GM19372 (cell line): ENCODE measurements at regions not wholly inside any gene's neighbourhood (a gene's known extent, or its start where the extent isn't known, plus 50 kb on each side); places are given as distances from the start of the nearest gene placed in this dataset.

Source experiments
- ATAC-seq: cut with Tn5 transposase; IDR thresholded peaks from one replicate; pipeline ENCODE4 v1.9.1; 2021; ENCODE audit warnings: mild to moderate bottlenecking, low read depth, moderate library complexity; ENCODE audit not compliant: unreplicated experiment

DNA sequence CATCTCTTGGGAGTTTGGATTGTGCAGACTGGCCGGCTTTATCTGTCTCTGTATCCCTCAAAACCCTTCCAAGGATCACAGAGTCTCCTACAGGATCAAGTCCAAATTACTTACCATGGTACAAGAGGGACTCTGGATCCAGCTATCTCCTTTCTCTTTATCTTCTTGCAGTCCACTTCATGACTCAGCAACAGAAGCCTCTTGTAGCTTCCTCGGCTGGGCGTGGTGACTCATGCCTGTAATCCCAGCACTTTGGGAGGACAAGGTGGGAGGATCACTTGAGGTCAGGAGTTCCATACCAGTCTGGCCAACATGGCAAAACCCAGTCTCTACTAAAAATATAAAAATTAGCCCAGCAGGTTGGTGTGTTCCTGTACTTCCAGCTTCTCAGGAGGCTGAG is 189.7 kb downstream of the BCAT1 start:
- ATAC-seq: no peak

DNA sequence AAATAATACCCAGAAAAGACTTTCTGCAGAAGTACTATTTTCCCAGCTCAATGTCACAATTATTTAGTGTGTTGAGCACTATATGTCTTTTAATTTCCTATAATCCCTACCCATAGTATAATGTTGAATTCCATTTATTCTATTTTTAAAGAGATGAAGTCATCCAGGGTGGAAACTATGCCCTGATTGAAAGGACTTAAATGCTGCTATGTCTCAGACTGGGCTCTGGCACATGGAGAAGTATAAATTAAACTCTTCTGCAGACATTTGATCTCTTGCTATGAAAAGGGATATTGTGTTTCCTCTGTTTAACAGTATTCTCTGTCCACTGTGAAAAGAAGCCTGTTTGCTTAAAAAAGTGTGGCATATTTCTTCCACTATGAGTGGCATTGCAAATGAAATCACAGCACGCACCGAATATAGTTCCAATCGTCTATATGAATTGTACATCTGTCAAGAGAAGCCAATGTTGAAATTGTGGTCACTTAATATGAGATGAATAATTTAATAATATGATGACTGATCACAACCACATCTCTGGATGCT is 192.3 kb downstream of the BCAT1 start:
- no peak for ATAC-seq

DNA sequence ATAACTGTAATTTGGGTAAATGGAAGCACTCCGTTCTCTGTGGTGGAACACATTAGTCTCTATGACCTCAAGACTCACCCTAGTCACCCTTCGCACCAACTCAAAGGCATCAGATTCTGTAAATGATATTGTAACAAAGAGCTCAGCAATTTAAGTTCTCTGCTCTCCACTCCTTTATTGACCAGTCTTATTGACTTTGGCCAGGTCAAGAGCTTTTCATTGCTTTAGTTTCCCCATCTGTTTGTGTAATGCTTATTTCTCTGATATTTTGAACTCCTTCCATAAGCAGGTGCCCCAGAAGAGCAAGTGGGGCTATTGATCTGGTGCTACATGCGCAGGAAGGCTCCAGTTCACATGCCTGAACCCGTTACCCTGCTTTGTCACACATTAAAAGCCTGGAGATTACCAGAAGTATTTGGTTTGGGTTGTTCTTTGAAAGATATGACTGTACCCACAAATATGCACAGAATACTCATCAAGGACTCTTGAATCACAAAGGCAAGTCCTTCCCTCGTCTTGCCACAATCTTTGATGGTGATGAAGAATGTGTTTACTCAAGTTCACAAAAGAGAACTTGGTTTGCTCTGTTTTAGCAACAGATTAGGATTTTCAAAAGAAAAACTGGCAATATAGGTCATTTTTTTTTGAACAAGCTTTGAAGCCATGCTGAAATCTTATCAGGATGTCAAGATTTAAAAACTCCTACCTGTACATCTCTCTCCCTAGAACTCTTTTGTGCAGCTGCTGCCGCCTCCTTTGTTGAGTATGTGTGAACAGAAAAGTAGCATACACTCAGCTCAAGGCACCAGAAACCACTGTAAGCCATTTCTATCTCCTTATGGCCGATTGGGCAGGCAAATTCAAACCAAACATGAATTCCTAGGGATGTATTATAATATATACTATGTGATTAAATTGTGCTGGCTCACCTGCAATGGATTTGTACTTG is 193.9 kb downstream of the BCAT1 start:
- no peak for ATAC-seq

DNA sequence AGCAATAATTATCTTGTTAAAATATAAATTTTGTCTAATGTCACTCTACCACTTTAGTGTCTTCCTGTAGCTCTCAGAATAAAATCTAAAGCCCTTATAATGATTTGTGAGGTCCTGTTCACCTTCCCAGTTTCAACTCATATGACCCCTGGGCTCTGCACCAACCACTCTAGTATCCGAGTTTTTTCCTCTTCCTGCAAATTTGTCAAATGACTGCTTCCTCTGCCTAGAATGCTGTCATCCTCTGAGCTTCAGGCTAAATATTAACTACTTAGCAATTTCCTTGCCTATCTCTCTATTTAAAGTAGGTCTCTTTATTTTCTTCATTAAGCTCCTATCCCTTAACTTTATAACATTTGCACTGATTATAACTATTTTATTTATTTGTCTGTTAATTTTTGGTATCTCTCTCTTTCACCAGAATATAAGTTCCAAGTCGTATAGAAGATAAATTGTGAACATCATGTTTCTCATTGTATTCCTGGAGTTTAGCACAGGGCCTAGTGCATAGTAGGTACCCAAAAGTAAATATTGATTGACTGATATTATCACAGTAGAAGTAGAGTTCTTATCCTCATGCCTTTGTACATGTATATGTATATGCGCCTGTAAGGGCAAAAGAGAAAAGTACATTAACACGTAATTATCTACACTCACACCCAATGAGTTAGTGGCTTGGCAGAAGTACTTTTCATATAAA is 196.0 kb downstream of the BCAT1 start:
- no peak for ATAC-seq

DNA sequence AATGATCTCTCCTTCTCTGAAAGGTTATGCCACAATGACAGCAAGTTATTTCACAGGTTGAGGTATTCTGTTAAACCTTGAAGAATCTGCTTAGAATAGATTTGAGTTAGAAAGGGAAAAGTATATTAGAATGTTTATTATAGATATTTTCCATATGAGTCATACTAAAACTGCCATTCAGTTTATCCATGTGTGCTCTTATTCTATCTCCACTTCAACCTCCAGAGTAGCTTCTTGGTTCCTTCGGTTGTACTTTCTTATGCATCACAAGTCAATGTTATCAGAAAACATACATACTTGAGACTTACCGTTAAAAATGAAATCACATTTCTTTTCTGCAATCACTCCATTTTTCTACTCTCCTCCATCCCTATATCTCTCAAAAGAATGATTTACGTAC is 197.7 kb downstream of the BCAT1 start:
- ATAC-seq: no peak

DNA sequence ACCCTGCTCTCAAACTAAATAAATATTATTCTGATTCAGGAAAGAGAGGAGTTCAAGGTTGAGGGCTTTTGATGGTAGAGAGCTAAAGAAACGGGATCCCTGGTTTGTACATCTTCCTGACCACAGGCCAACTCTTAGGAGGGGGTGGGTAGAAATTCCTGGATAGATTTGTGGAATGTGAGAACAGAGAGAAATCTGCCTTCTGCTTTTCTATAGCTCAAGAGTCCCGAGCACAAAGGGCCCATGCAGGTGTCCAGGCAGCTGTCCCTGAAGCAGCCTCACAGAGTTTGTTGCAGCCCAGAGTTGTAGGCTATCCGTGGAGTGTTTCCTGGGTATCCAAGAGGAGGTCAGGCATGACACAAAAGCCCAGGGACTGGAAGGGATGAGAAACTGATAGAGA is 198.6 kb downstream of the BCAT1 start:
- ATAC-seq: no peak

DNA sequence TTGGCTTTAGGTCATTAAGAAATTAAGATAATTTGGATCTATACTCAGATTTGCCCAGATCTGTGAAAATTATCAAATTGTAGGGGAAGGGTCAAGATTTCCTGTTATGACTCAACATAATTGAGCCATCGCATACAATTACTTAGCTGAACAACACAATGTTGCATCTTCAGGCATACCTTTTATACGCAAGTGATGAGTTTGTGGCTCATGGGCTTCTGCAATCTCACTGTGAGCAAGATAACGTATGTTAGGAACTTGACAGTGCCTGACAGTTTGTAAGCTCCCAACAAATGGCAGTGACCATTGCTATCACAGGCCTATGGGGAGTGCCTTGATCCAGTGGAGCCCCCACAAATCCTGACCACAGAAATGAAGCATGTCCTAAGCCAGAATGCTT is 199.7 kb downstream of the BCAT1 start:
- ATAC-seq: no peak

DNA sequence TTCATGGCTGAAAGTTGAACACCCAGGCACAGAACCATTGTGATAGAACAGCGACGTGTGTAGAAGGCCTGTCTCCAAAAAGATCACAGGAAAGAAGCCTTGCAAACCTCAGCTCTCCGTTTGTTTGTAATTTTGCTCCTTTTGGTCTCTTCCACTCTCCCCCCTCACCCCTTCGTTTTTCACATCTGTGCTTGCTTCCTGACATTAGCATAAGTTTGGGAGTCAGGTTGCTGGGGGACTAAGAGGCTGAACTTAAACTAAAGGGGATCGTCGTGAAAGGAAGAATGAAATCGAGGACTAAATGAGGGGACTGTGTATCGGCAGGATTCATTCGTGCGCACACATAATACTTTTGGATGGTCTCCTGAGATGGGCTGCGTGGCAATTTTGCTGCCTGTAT is 200.6 kb downstream of the BCAT1 start:
- ATAC-seq: no peak

DNA sequence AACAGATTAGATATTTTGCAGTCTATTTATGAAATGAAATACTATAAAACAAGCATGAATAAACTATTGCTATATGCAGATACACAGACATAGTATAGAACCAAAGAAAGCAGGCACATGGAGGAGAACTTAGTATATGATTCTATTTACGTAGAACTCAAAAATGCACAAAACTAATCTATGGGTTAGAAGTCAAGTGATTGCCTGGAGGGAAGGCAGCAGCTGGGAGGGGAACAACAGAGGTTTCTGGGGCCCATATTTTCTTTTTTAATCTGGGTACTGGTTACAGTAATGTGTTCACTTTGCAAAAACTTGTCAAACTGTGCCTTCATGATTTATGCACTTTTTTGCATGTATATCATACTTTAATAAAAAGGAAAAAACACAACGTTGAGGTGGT is 202.0 kb downstream of the BCAT1 start:
- no peak for ATAC-seq

DNA sequence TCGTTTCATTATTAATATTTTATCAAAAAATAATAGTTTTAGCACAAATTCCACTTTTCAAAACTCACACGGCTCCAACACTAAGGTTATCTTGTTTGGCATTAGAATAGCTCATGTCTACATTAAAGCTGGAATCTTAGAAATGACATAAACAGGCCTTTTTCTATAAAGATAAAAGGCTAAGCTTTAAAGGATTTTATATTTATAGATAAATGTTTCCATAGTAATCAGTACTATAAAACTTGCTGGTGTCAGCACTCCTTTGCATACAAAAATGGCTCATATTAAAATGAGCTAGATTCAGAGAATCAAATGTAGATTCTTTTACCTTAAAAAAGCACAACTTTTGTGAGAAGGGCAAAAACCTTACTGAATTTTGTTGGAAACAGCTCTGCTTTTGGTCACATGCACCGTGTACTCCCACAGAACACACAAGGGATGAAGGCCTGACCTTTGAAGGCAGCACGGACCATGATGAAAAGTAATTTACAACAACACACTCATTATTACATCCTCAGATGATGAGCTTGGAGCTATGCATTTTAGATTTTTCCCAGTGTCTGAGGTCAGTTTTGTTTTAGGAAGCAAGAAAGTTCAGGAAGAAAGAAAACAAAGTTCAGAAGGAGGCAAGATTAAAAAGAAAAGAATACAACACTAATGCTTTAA is 202.8 kb downstream of the BCAT1 start:
- ATAC-seq: no peak

DNA sequence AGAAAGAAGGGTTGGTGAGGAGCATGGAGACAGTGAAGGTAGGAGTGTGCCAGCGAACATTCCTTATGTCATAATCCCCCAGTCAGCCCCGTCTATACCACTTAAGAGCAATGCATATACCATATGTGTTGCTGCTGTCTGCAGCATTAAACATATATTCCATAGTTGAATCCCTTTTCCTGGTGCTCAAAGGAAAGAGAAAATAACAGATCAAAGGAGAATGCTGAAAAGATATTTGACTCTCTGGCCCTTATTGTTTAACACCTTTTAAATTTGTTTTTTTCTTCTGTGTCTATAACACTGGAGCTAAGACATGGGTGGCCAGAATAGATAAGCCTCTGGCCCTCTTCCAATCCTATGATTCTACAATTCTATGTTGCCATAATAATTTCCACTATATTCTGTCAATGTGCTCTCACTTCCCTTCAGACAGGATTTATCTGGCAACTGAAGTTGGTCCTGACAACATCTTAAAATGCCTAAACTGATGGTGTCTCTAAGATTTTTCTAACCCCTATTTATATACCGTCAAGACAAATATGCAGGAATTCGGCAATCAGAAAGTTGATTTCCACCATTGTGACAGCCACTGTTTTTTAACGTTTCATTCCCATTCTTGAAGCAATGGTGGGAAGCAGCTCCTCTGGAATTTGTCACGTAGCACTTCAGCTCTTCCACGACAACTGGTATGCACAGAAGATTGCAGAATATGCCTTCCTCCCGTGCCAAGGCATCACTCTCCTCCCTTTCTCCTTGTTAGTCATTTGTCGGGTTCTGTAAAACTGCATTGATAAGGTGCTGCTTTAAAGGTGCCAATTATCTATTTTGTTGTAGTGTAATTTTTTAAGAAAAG is 204.7 kb downstream of the BCAT1 start:
- no peak for ATAC-seq

DNA sequence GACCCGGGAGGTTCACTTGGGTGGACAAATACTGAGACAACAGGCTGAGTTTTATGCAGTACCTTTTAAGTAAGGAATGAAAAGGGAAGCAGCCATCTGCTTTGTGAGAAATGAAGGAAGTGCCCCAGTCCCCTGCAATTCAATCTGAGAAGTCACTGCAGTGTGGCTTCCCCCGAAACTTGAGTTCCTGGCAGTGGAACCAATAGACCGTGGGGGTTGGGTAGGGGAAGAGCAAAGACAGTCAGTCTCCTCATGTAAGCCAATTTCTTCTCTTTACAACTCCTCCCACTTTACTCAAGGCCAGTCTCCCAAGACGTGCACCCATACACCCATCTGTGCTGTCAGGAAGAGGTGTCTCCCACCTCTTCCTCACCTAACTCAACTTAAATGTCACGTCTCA is 206.5 kb downstream of the BCAT1 start:
- peak; percentile 70 for ATAC-seq

DNA sequence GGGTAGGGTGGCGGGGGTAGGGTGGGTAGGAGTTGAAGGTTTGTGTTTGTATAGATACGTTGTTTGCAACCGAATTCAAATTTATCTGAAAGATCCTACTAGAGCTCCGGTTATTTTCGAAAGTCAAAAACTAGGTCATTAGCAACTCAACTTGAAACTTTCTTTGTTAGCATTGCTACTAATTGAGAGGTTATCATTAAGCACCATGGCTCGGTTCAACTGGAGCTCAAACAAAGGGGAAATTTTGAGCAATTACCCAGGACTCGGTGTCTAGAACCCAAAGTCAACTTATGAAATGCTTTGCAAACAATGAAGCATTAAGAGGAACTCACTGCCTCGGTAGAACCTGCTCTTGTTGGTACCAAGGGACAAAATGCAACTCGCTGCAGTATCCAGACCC is 207.7 kb downstream of the BCAT1 start:
- ATAC-seq: no peak

DNA sequence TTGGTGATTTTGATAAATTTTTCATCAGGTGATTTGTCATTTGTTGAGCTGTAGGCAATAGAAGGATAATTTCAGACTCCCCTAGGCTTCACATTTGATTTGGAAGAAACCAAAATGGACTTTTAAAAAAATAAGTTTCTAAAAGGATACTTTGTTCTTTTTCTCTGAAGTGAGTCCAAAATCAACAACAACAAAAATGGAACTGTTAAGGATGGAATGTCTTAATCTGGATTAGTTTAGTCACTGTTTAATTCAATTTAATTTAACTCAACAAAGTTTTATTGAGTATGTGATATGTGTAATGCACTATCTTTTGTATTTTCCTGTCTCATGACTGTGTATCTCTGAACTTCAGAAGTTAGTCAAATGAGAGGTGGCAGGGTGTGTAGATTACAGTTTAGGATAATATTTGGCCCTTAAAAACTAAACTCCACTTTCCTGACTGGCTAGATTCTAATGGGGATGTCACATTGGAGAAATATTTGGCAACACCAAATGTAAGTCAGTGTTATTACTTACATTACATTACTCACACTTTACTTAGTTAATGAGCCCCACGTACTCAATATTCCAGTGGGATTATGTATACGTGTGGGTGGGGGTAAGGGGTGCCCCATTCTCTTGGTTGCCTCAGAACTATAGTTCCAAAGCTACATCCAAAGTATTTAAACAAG is 209.7 kb downstream of the BCAT1 start:
- no peak for ATAC-seq

DNA sequence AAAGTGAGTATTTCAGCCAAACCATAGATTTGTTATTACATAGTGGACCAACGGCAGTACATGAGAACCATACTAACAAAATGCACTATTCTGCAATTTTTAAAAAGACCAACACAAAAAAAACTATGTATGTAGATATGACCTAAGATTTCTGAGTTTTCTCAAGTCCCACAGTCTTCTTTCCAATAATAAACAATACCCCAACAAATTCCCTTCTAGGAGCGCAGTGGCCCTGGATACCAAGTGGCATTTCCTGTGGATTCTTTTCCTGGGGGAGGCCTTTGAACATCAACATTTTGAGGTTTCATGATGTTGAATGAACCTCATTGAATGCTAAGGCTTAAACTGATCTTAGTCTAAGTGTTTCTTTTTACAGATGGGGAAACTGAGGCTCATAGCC is 210.5 kb downstream of the BCAT1 start:
- no peak for ATAC-seq

DNA sequence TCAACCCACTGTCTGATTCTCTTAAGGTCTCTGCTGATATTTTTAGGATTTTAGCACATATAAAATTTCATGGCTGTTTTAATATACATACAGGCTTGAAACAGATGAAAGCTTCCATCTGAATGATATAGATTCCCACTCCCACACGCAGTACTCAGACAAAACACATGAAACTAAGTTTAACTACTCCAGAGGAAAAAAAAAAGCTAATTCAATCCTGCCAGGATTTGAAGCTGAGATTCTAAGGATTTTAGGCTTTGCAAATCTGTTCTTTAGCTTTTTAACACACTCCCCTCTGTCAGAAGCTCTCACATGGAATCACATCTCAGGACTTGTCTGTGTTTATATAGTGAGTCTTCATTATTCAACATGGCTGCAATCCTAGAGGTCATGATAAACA is 217.3 kb downstream of the BCAT1 start:
- no peak for ATAC-seq

DNA sequence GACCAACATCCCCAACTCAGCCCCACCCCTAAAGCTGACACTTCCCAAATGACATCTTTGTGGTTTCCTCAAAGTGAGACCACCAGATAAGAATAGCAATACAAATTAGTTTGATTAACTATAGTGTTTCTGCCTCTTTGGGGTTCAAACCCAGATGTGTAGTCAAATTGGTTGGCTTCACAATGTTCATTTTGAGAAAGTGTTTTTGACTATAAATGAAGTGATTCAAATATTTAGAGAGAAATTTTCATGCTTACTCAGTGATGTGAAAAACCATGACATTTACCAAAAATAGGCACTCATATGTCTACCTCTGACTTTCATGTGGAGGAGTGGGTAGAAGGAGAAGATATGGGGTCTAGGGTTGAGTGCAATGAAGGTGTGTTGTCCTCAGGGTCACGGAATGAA is 218.4 kb downstream of the BCAT1 start:
- no peak for ATAC-seq

DNA sequence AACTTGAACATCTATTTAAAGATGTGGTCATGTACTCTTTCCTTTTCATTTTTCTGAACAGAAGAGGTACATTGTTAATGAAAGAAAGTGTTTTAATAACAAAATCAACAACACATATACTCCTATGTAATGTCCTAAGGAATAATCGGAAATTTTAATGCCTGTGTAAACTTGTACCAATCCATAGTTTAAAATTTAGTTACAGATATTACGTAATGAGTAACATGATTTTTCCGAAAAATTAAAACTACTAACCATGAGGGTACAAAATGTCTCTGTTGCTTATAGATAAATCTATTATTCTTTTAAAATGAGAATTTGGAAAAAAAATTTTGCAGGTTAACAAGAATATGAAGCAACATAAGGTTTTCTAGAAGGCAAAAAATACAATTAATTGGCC is 220.1 kb downstream of the BCAT1 start:
- ATAC-seq: no peak

DNA sequence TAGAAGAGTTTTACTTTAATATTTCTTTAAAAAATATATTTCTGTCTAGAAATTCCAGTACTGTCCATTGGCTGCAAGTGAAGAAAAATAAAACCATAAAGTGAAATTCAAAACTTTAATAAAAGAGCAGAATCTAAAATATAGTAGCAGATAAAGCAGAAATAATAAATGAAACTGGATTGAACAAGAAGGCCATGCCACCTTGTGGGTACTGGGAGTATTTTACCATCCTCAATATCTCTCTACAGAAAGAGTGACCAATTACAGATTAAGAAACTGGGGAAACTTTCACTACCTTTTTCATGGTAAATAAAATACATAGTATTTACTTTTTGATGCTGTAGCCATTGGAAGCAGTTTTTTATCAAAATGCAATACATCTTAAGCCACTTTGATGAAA is 220.5 kb downstream of the BCAT1 start:
- ATAC-seq: no peak

DNA sequence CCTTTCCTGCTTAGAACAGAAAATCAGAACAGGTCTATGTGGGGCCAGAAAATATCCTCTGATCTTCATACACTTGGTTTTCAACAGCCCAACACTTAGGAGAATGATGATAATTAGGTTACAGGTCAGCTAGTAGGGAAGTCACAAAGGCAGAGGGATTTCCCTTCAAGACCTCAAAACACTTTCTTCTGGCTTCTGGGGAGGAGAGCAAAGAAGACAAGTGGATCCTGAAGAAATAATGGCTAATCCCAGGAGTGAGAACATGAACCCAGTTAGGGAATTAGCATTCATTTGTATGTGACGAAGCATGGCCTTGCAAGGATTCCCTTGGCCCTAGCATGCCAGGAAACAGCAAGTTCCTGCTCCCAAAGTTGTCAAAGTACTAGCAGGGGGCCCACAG is 223.3 kb downstream of the BCAT1 start:
- no peak for ATAC-seq
